ENCODE measurements at regions not wholly inside any gene's neighbourhood (a gene's known extent, or its start where the extent isn't known, plus 50 kb on each side); places are given as distances from the start of the nearest gene placed in this dataset.
"Not testable (repeated sequence)": the region's sequence is repeated elsewhere in the genome, so short reads cannot be mapped to it uniquely, and the experiment has no call there.

- Mint-ChIP-seq H3K36me3 (ENCODE audit: insufficient read depth) (no peaks in the 10 kb centered on the region), H3K9me3 (peaks cover 4% of the 10 kb centered on the region), H3K27me3 (ENCODE audit: low read depth) (no peaks in the 10 kb centered on the region), H3K4me3 (no peak overlapping the region), H3K4me1 (ENCODE audit: low read depth) (no peaks in the 10 kb centered on the region)
- ATAC-seq (no peak), DNase-seq (no peak)
Observed at GRCh38 chr9:75669721-75670120, 220.8 kb upstream of the PCSK5 start.

- H3K36me3 Mint-ChIP-seq (ENCODE audit: insufficient read depth): no peaks in the 10 kb centered on the region
- H3K4me1 Mint-ChIP-seq (ENCODE audit: low read depth): no peaks in the 10 kb centered on the region
- DNase-seq (no peak), ATAC-seq (no peak)
- no peaks in the 10 kb centered on the region for H3K27me3 Mint-ChIP-seq (ENCODE audit: low read depth)
- peaks cover 4% of the 10 kb centered on the region for H3K9me3 Mint-ChIP-seq
- H3K4me3 Mint-ChIP-seq: no peak overlapping the region
Observed at GRCh38 chr9:75671354-75671753, 219.1 kb upstream of the PCSK5 start.

GRCh38 chr9:75672478-75672877 is 218.0 kb upstream of the PCSK5 start:
- H3K9me3 Mint-ChIP-seq: peaks cover 4% of the 10 kb centered on the region
- H3K36me3 Mint-ChIP-seq (ENCODE audit: insufficient read depth): no peaks in the 10 kb centered on the region
- no peaks in the 10 kb centered on the region for H3K4me1 Mint-ChIP-seq (ENCODE audit: low read depth)
- H3K4me3 Mint-ChIP-seq: no peak overlapping the region
- DNase-seq: no peak
- ATAC-seq: peak; percentile 65 to 75
- H3K27me3 Mint-ChIP-seq (ENCODE audit: low read depth): no peaks in the 10 kb centered on the region

- no peak for DNase-seq
- no peaks in the 10 kb centered on the region for H3K36me3 Mint-ChIP-seq (ENCODE audit: insufficient read depth)
- no peaks in the 10 kb centered on the region for H3K4me1 Mint-ChIP-seq (ENCODE audit: low read depth)
- H3K9me3 Mint-ChIP-seq: peaks cover 4% of the 10 kb centered on the region
- no peaks in the 10 kb centered on the region for H3K27me3 Mint-ChIP-seq (ENCODE audit: low read depth)
- no peak overlapping the region for H3K4me3 Mint-ChIP-seq
- no peak for ATAC-seq
Observed at GRCh38 chr9:75683591-75683990, 206.9 kb upstream of the PCSK5 start.

- no peak for DNase-seq
- H3K36me3 Mint-ChIP-seq (ENCODE audit: insufficient read depth): no peaks in the 10 kb centered on the region
- H3K27me3 Mint-ChIP-seq (ENCODE audit: low read depth): no peaks in the 10 kb centered on the region
- ATAC-seq: no peak
- H3K4me1 Mint-ChIP-seq (ENCODE audit: low read depth): no peaks in the 10 kb centered on the region
- H3K9me3 Mint-ChIP-seq: peaks cover 12% of the 10 kb centered on the region
- no peak overlapping the region for H3K4me3 Mint-ChIP-seq
Observed at GRCh38 chr9:75685062-75685461, 205.4 kb upstream of the PCSK5 start.

- Mint-ChIP-seq H3K9me3 (peaks cover 11% of the 10 kb centered on the region), H3K36me3 (ENCODE audit: insufficient read depth) (no peaks in the 10 kb centered on the region), H3K4me1 (ENCODE audit: low read depth) (no peaks in the 10 kb centered on the region), H3K27me3 (ENCODE audit: low read depth) (no peaks in the 10 kb centered on the region), H3K4me3 (no peak overlapping the region)
- no peak for DNase-seq
- no peak for ATAC-seq
Observed at GRCh38 chr9:75687359-75687953, 203.0 kb upstream of the PCSK5 start.

- ATAC-seq; H3K27me3 Mint-ChIP-seq (ENCODE audit: low read depth); H3K4me3 Mint-ChIP-seq; DNase-seq; H3K4me1 Mint-ChIP-seq (ENCODE audit: low read depth); H3K36me3 Mint-ChIP-seq (ENCODE audit: insufficient read depth): not testable (repeated sequence)
- H3K9me3 Mint-ChIP-seq: peaks cover 12% of the 10 kb centered on the region
Observed at GRCh38 chr9:75690551-75690950, 199.9 kb upstream of the PCSK5 start.

GRCh38 chr9:75691408-75691807 is 199.1 kb upstream of the PCSK5 start:
- H3K36me3 Mint-ChIP-seq (ENCODE audit: insufficient read depth): no peaks in the 10 kb centered on the region
- ATAC-seq (no peak), DNase-seq (no peak)
- no peak overlapping the region for H3K4me3 Mint-ChIP-seq
- no peaks in the 10 kb centered on the region for H3K27me3 Mint-ChIP-seq (ENCODE audit: low read depth)
- H3K4me1 Mint-ChIP-seq (ENCODE audit: low read depth): no peaks in the 10 kb centered on the region
- H3K9me3 Mint-ChIP-seq: peaks cover 12% of the 10 kb centered on the region

GRCh38 chr9:75692309-75692708 is 198.2 kb upstream of the PCSK5 start:
- no peaks in the 10 kb centered on the region for H3K4me1 Mint-ChIP-seq (ENCODE audit: low read depth)
- H3K9me3 Mint-ChIP-seq: peaks cover 12% of the 10 kb centered on the region
- no peaks in the 10 kb centered on the region for H3K36me3 Mint-ChIP-seq (ENCODE audit: insufficient read depth)
- no peak overlapping the region for H3K4me3 Mint-ChIP-seq
- DNase-seq (no peak), ATAC-seq (no peak)
- H3K27me3 Mint-ChIP-seq (ENCODE audit: low read depth): no peaks in the 10 kb centered on the region

GRCh38 chr9:75695921-75696320 is 194.6 kb upstream of the PCSK5 start:
- no peaks in the 10 kb centered on the region for H3K27me3 Mint-ChIP-seq (ENCODE audit: low read depth)
- no peak overlapping the region for H3K4me3 Mint-ChIP-seq
- no peak for DNase-seq
- no peak for ATAC-seq
- no peaks in the 10 kb centered on the region for H3K36me3 Mint-ChIP-seq (ENCODE audit: insufficient read depth)
- H3K9me3 Mint-ChIP-seq: peaks cover 4% of the 10 kb centered on the region
- H3K4me1 Mint-ChIP-seq (ENCODE audit: low read depth): no peaks in the 10 kb centered on the region

- H3K36me3 Mint-ChIP-seq (ENCODE audit: insufficient read depth): no peaks in the 10 kb centered on the region
- H3K4me3 Mint-ChIP-seq: no peak overlapping the region
- H3K27me3 Mint-ChIP-seq (ENCODE audit: low read depth): no peaks in the 10 kb centered on the region
- DNase-seq (no peak), ATAC-seq (no peak)
- H3K4me1 Mint-ChIP-seq (ENCODE audit: low read depth): no peaks in the 10 kb centered on the region
- H3K9me3 Mint-ChIP-seq: no peaks in the 10 kb centered on the region
Observed at GRCh38 chr9:75699017-75699416, 191.5 kb upstream of the PCSK5 start.

GRCh38 chr9:75699625-75700251 is 190.7 kb upstream of the PCSK5 start:
- Mint-ChIP-seq H3K9me3 (no peaks in the 10 kb centered on the region), H3K36me3 (ENCODE audit: insufficient read depth) (no peaks in the 10 kb centered on the region), H3K4me1 (ENCODE audit: low read depth) (no peaks in the 10 kb centered on the region), H3K27me3 (ENCODE audit: low read depth) (no peaks in the 10 kb centered on the region), H3K4me3 (no peak overlapping the region)
- DNase-seq (no peak), ATAC-seq (no peak)

GRCh38 chr9:75700252-75700640 is 190.2 kb upstream of the PCSK5 start:
- no peaks in the 10 kb centered on the region for H3K36me3 Mint-ChIP-seq (ENCODE audit: insufficient read depth)
- no peak overlapping the region for H3K4me3 Mint-ChIP-seq
- H3K4me1 Mint-ChIP-seq (ENCODE audit: low read depth): no peaks in the 10 kb centered on the region

GRCh38 chr9:75707191-75707590 is 183.3 kb upstream of the PCSK5 start:
- ATAC-seq (no peak), DNase-seq (no peak)
- Mint-ChIP-seq H3K9me3 (no peaks in the 10 kb centered on the region), H3K27me3 (ENCODE audit: low read depth) (peaks cover 2% of the 10 kb centered on the region), H3K36me3 (ENCODE audit: insufficient read depth) (no peaks in the 10 kb centered on the region), H3K4me3 (no peak overlapping the region), H3K4me1 (ENCODE audit: low read depth) (no peaks in the 10 kb centered on the region)

More at GRCh38 chr9:75700252-75700640, 190.2 kb upstream of the PCSK5 start:
- DNase-seq: no peak
- Mint-ChIP-seq H3K27me3 (ENCODE audit: low read depth) (no peaks in the 10 kb centered on the region), H3K9me3 (no peaks in the 10 kb centered on the region)
- no peak for ATAC-seq

- no peaks in the 10 kb centered on the region for H3K9me3 Mint-ChIP-seq
- H3K4me3 Mint-ChIP-seq: no peak overlapping the region
- no peak for DNase-seq
- no peaks in the 10 kb centered on the region for H3K36me3 Mint-ChIP-seq (ENCODE audit: insufficient read depth)
- no peaks in the 10 kb centered on the region for H3K4me1 Mint-ChIP-seq (ENCODE audit: low read depth)
- peaks cover 2% of the 10 kb centered on the region for H3K27me3 Mint-ChIP-seq (ENCODE audit: low read depth)
- no peak for ATAC-seq
Observed at GRCh38 chr9:75709698-75710097, 180.8 kb upstream of the PCSK5 start.

All from activated T-cell treated with anti-CD3 and anti-CD28 coated beads, Interleukin-2, amount 50 U/mL, for 4 hours (primary cell).